CD4-positive, alpha-beta T cell treated with Interleukin-4 for 4 hours (primary cell): ENCODE measurements at regions not wholly inside any gene's neighbourhood (a gene's known extent, or its start where the extent isn't known, plus 50 kb on each side); places are given as distances from the start of the nearest gene placed in this dataset.

ENCODE experiments used
- DNase-seq: peaks from one replicate; pipeline ENCODE4 v3.0.0-alpha.2; 2020

- DNase-seq: peak; percentile 90
These were observed 64.4 kb upstream of the TM9SF2 start for GRCh38 chr13:99436686-99437416.

DNA sequence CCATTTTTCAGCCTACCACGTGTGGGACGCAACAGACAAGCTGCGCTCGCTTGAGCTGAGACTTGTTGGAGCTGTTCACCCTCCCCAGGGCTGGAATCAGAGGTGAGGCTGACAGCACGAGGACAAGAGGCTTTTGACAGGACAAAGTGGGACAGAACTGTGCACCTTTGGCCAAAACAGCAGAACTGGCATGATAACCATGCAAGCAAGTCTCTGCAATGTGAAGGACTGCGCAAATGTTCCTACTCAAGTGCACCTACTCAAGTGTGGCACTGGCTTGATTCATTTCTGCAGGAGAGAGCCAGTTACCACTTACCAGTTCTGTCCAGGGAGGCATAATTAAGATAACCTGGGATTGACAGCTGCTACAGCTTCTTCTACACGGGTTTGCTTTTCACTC lies 62.2 kb upstream of the TM9SF2 start:
- DNase-seq: no peak

DNA sequence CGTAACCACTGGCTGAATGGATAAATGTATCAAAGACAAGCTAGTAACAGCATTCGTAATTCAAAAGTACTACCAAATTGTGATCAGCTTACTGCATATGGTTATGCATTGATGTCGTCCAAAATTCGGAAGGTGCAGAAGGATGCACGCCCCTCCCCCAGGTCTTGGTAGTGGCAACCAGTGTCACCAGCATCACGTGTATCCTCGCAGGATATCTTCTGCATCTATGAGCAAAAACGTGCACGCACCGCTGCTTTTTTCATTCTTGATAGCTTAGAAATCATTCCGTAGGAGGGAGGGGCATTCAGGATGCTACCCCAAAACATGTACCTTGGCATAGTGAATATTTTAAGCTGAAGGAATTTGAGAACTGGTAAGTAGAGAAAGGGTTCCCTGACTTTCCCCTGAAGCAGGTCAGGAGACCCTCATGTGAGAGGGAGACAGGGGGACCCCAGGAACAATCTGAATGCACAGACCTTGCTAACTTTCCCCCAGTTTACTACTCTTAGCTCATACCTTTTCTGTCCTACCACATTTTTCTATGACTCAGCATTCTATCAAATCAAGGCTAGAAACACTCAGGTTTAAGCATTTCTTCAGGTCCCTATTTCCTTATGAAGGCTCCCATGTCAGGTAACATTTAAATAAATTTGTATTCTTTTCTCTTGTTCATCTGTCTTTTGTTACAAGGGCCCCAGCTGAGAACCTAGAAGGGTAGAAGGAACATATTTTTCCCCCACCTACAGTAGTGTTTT lies 61.2 kb upstream of the TM9SF2 start:
- DNase-seq: no peak

- peak; percentile 79 for DNase-seq
These were observed 58.9 kb upstream of the TM9SF2 start for GRCh38 chr13:99442273-99442895.

GRCh38 chr13:99446242-99446641 lies 55.0 kb upstream of the TM9SF2 start:
- DNase-seq: no peak

DNA sequence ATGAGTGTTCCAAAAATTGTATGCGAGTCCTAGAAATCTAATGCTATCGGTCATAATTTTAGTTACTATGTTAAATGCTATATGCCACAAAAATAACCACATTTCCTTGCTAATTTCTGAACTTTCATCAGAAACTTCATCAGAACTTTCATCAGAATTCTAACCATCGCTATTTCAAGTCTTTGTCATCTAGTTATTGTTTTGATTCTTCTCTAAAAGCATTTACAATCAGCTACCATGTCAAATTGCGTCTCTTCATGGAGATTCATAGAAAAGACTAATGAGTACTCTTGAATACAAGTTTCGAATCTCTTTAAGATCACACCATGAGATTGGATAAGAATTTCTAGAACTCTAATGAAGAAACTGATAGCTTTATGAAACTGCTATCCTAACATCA lies 52.7 kb upstream of the TM9SF2 start:
- no peak for DNase-seq

DNA sequence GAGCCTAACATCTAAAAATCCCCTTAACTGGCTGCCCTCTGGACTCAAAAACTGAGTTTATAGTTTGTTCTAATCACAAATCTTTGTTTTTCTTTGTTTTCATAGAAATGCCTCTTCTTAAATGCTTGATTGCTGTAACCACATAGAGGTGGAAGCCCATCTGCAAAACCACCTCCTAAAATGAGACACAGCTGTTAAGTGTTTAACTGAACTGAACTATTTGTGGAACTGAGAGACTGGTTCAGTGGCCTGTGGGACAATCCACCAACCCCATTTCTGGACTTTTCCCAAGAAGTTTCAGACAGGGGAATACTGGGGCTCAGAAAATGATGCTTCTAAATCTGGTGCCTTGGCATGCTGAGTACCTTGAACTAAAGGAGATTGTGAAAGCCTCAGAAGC lies 50.9 kb upstream of the TM9SF2 start:
- no peak for DNase-seq
